PC-9 (cell line): ENCODE measurements at regions not wholly inside any gene's neighbourhood (a gene's known extent, or its start where the extent isn't known, plus 50 kb on each side); places are given as distances from the start of the nearest gene placed in this dataset.

ENCODE experiments used
- EZH2 ChIP-seq: fragments of 200-600 bp; sonication (generic); IDR thresholded peaks from 2 replicates; pipeline ENCODE4 v1.8.0; 2017; ENCODE audit warnings: antibody characterized with exemption, low read depth
- TF ChIP-seq, protein P1 (sequence below): fragments of 200-600 bp; sonication (generic); conservative IDR thresholded peaks from 2 replicates; pipeline ENCODE4 v1.6.1; 2017; ENCODE audit warnings: mixed run types, antibody characterized with exemption, mild to moderate bottlenecking, moderate library complexity

DNA sequence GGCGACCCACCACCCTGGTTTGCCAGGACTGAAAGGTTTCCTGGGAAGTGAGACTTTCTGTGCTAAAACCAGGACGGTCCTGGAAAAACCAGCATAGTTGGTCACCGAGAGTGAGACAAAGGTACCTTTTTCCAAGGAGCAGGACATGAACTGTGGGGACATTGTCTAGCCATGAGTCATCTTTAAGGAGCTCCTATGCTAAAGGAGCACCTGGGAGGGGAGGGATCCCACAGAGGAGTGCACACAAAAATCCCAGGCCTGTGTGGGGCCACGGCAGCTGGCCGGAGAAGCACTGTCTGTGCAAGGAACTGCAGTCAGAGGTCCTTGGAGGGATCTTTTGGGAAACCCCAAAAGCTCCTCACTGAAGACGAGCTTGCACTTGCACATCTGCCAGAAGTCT is 109.1 kb upstream of the PLEKHG1 start:
- TF ChIP-seq, protein P1, sequence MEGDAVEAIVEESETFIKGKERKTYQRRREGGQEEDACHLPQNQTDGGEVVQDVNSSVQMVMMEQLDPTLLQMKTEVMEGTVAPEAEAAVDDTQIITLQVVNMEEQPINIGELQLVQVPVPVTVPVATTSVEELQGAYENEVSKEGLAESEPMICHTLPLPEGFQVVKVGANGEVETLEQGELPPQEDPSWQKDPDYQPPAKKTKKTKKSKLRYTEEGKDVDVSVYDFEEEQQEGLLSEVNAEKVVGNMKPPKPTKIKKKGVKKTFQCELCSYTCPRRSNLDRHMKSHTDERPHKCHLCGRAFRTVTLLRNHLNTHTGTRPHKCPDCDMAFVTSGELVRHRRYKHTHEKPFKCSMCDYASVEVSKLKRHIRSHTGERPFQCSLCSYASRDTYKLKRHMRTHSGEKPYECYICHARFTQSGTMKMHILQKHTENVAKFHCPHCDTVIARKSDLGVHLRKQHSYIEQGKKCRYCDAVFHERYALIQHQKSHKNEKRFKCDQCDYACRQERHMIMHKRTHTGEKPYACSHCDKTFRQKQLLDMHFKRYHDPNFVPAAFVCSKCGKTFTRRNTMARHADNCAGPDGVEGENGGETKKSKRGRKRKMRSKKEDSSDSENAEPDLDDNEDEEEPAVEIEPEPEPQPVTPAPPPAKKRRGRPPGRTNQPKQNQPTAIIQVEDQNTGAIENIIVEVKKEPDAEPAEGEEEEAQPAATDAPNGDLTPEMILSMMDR, result no peak
- TF ChIP-seq EZH2, result no peak
